SK-N-SH treated with all-trans-retinoic acid at 6 μM for 48 hours (cell line): ENCODE measurements at regions not wholly inside any gene's neighbourhood (a gene's known extent, or its start where the extent isn't known, plus 50 kb on each side); places are given as distances from the start of the nearest gene placed in this dataset.

Source experiments
- ATAC-seq: fragments of 200-7000 bp; cut with Tn5 transposase; 3 replicates; pipeline ENCODE4 v1.9.1; 2020; ENCODE audit warnings: mild to moderate bottlenecking, moderate library complexity
- ARNTL ChIP-seq: fragments of 450-650 bp; formaldehyde crosslinking; IDR thresholded peaks from 2 replicates; pipeline ENCODE4 v1.5.0; 2020; ENCODE audit warnings: low read depth, mild to moderate bottlenecking, moderate library complexity, borderline replicate concordance
- BACH2 ChIP-seq: fragments of 250-450 bp; sonication (Bioruptor Pico); IDR thresholded peaks from 2 replicates; pipeline ENCODE4 v1.9.0; 2021; ENCODE audit warnings: mild to moderate bottlenecking, borderline replicate concordance
- CSDC2 ChIP-seq: fragments of 250-450 bp; sonication (Bioruptor Pico); IDR thresholded peaks from 2 replicates; pipeline ENCODE4 v1.5.0; 2020; ENCODE audit warnings: mild to moderate bottlenecking, moderate library complexity
- GLIS3 ChIP-seq: fragments of 250-450 bp; sonication (Bioruptor Pico); IDR thresholded peaks from 2 replicates; pipeline ENCODE4 v1.5.0; 2020; ENCODE audit warnings: mild to moderate bottlenecking, moderate library complexity
- ISL1 ChIP-seq: fragments of 250-450 bp; sonication (Bioruptor Pico); IDR thresholded peaks from 2 replicates; pipeline ENCODE4 v2.1.2; 2022; ENCODE audit warnings: mild to moderate bottlenecking, moderate library complexity
- OSR1 ChIP-seq: fragments of 250-450 bp; sonication (Bioruptor Pico); IDR thresholded peaks from 2 replicates; pipeline ENCODE4 v1.8.0; 2022; ENCODE audit warnings: moderate library complexity, mild to moderate bottlenecking, inconsistent platforms
- PPARA ChIP-seq: fragments of 250-450 bp; sonication (Bioruptor Pico); IDR thresholded peaks from 2 replicates; pipeline ENCODE4 v1.5.0; 2020; ENCODE audit warnings: mild to moderate bottlenecking, borderline replicate concordance
- SNAI2 ChIP-seq: fragments of 250-450 bp; sonication (Bioruptor Pico); IDR thresholded peaks from 2 replicates; pipeline ENCODE4 v1.5.0; 2020; ENCODE audit warnings: mild to moderate bottlenecking, moderate library complexity
- TCF4 ChIP-seq: fragments of 250-450 bp; sonication (Bioruptor Pico); IDR thresholded peaks from 2 replicates; pipeline ENCODE4 v1.8.0; 2021; ENCODE audit warnings: mild to moderate bottlenecking, moderate library complexity, borderline replicate concordance
- TOX ChIP-seq: fragments of 250-450 bp; sonication (Bioruptor Pico); IDR thresholded peaks from 2 replicates; pipeline ENCODE4 v1.8.0; 2021; ENCODE audit warnings: mild to moderate bottlenecking, moderate library complexity, borderline replicate concordance
- ZC3H10 ChIP-seq: fragments of 250-450 bp; sonication (Bioruptor Pico); IDR thresholded peaks from 2 replicates; pipeline ENCODE4 v1.5.1; 2021; ENCODE audit warnings: mild to moderate bottlenecking, moderate library complexity
- ZFP30 ChIP-seq: fragments of 450-650 bp; formaldehyde crosslinking; IDR thresholded peaks from 2 replicates; pipeline ENCODE4 v1.5.0; 2022; ENCODE audit warnings: mild to moderate bottlenecking, moderate library complexity
- ZNF565 ChIP-seq: fragments of 450-650 bp; formaldehyde crosslinking; conservative IDR thresholded peaks from 2 replicates; pipeline ENCODE4 v1.5.0; 2020; ENCODE audit warnings: low read depth, mild to moderate bottlenecking, moderate library complexity
- ZNF70 ChIP-seq: fragments of 450-650 bp; formaldehyde crosslinking; IDR thresholded peaks from 2 replicates; pipeline ENCODE4 v1.5.0; 2020; ENCODE audit warnings: mild to moderate bottlenecking, moderate library complexity
- ZNF8 ChIP-seq: fragments of 450-650 bp; formaldehyde crosslinking; IDR thresholded peaks from 2 replicates; pipeline ENCODE4 v1.5.0; 2020; ENCODE audit warnings: mild to moderate bottlenecking, moderate library complexity
- TF ChIP-seq, protein P1 (sequence below): fragments of 250-450 bp; sonication (Bioruptor Pico); IDR thresholded peaks from 2 replicates; pipeline ENCODE4 v1.8.0; 2021; ENCODE audit warnings: low read depth, mild to moderate bottlenecking, moderate library complexity, borderline replicate concordance
- TF ChIP-seq, protein P2 (sequence below): fragments of 250-450 bp; sonication (Bioruptor Pico); IDR thresholded peaks from 2 replicates; pipeline ENCODE4 v1.8.0; 2020; ENCODE audit warnings: mild to moderate bottlenecking, moderate library complexity, borderline replicate concordance
- TF ChIP-seq, protein P3 (sequence below): fragments of 250-450 bp; sonication (Bioruptor Pico); IDR thresholded peaks from 2 replicates; pipeline ENCODE4 v1.5.0; 2020; ENCODE audit warnings: mild to moderate bottlenecking, moderate library complexity
- TF ChIP-seq, protein P4 (sequence below): fragments of 250-450 bp; sonication (Bioruptor Pico); IDR thresholded peaks from 2 replicates; pipeline ENCODE4 v1.5.1; 2020; ENCODE audit warnings: low read depth, mild to moderate bottlenecking, moderate library complexity

DNA sequence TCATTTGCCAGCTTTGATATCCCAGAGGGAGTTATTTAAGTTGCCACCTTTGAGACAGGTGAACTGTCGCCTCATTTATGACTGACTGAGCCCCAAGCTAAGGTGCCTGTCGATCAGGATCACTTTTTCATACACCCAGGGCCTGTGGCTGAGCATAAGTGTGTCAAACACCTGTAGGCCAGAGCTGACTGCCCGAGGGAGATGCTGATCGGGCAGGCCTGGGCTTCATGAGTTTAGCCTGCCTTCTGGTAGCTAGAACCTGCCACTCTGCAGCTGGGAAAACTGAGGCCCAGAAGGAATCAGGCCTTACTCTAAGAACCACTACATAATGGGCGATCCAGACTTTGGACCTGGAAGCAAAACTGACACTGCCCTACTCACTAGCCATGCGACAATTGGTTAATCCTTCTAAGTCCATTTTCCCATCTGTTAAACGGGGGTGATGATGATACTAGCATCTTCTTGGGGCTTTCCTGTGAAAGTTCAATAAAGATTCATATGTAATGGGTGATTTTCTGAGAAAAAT, 188.7 kb upstream of the GLI2 start:
- no peak for ATAC-seq
- TF ChIP-seq, protein P1, sequence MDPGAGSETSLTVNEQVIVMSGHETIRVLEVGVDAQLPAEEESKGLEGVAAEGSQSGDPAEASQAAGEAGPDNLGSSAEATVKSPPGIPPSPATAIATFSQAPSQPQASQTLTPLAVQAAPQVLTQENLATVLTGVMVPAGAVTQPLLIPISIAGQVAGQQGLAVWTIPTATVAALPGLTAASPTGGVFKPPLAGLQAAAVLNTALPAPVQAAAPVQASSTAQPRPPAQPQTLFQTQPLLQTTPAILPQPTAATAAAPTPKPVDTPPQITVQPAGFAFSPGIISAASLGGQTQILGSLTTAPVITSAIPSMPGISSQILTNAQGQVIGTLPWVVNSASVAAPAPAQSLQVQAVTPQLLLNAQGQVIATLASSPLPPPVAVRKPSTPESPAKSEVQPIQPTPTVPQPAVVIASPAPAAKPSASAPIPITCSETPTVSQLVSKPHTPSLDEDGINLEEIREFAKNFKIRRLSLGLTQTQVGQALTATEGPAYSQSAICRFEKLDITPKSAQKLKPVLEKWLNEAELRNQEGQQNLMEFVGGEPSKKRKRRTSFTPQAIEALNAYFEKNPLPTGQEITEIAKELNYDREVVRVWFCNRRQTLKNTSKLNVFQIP: no peak
- TF ChIP-seq TCF4 (CRISPR knock-in tag) (no peak), ZNF565 (CRISPR knock-in tag) (no peak), SNAI2 (CRISPR knock-in tag) (no peak), PPARA (CRISPR knock-in tag) (no peak)
- TF ChIP-seq, protein P2, sequence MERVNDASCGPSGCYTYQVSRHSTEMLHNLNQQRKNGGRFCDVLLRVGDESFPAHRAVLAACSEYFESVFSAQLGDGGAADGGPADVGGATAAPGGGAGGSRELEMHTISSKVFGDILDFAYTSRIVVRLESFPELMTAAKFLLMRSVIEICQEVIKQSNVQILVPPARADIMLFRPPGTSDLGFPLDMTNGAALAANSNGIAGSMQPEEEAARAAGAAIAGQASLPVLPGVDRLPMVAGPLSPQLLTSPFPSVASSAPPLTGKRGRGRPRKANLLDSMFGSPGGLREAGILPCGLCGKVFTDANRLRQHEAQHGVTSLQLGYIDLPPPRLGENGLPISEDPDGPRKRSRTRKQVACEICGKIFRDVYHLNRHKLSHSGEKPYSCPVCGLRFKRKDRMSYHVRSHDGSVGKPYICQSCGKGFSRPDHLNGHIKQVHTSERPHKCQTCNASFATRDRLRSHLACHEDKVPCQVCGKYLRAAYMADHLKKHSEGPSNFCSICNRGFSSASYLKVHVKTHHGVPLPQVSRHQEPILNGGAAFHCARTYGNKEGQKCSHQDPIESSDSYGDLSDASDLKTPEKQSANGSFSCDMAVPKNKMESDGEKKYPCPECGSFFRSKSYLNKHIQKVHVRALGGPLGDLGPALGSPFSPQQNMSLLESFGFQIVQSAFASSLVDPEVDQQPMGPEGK (CRISPR knock-in tag): no peak
- TF ChIP-seq, protein P3, sequence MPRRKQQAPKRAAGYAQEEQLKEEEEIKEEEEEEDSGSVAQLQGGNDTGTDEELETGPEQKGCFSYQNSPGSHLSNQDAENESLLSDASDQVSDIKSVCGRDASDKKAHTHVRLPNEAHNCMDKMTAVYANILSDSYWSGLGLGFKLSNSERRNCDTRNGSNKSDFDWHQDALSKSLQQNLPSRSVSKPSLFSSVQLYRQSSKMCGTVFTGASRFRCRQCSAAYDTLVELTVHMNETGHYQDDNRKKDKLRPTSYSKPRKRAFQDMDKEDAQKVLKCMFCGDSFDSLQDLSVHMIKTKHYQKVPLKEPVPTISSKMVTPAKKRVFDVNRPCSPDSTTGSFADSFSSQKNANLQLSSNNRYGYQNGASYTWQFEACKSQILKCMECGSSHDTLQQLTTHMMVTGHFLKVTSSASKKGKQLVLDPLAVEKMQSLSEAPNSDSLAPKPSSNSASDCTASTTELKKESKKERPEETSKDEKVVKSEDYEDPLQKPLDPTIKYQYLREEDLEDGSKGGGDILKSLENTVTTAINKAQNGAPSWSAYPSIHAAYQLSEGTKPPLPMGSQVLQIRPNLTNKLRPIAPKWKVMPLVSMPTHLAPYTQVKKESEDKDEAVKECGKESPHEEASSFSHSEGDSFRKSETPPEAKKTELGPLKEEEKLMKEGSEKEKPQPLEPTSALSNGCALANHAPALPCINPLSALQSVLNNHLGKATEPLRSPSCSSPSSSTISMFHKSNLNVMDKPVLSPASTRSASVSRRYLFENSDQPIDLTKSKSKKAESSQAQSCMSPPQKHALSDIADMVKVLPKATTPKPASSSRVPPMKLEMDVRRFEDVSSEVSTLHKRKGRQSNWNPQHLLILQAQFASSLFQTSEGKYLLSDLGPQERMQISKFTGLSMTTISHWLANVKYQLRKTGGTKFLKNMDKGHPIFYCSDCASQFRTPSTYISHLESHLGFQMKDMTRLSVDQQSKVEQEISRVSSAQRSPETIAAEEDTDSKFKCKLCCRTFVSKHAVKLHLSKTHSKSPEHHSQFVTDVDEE: no peak
- TF ChIP-seq, all 23 proteins: peak for 0

DNA sequence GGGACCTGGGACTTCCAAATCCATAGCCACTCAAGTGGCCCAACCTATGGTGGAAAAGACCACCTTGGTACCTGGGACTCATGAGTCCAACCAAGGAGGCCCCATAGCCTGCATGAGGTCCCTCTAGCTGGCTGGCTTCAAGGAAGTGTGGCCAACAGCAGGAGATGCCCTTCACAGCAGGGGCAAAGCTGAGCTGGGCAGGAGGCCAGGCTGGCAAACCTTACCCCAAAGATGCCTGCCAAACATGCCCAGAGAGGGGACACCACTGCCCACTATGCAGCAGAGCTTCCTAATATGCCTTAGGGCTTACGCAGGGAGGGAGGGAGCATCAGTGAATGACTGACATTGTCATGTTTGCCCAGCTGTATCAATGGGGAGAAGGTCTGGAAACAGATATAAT, 188.0 kb upstream of the GLI2 start:
- no peak for ATAC-seq
- TF ChIP-seq ARNTL (CRISPR knock-in tag) (no peak), ZFP30 (no peak), TOX (CRISPR knock-in tag) (no peak), CSDC2 (CRISPR knock-in tag) (no peak)

DNA sequence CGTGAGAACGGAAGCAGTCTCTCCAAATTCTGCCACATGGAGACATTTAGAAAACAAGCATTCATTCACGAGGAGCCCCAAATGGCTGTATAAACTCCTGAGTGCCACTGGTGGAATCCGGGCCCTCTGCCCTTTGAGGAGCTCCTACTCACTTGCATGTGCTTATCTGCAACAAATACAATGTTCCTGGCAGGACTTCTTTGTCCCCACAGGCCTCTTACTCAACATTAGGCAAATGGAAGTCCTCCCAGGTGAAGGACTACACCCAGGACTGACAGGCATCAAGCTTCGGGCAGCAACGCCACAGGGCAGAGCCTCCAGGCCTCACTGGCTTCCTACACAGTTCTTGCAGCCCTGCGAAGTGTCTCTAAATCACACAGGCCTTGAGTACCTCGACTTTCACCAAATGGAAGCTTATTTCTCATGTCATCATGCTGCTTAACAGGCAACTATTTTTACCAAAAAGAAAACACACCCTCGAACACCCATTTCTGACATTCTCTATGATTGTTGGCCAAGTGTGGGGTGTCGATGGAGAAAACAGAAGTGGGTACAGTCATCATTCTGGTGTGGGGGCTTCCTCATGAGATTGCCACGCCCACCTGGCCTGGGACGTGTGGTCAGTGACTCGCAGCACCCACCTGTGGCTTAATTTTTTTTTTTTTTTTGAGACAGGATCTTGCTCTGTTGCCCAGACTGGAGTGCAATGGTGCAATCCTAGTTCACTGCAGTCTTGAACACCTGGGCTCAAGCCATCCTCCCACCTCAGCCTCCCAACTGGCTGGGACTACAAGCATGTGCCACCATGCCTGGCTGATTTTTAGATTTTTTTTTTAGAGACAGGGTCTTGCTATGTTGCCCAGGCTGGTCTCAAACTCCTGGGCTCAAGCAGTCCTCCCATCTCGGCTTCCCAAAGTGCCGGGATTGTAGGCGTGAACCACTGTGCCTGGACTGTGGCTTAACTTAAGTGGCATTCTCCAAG, 186.8 kb upstream of the GLI2 start:
- no peak for ATAC-seq
- TF ChIP-seq TOX (CRISPR knock-in tag) (no peak), ISL1 (CRISPR knock-in tag) (no peak)

DNA sequence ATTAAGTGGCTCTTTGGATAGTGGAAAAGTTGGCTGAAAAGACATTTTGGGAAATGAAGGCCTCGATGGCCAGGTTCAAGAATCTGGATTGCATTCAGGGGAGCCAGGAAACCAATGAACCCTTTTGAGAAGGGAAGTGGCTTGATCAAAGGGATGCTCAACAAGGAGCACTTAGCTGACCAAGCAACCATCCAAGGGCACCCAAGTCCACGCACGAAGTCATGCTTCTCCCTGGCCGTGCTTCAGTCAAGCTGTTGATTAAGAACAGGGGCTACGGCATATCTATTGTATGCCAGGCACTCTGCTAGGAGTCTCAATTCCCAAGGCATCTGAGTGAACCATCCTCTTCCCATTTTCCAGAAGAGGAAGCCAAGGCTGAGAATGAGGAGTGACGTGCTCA, 185.8 kb upstream of the GLI2 start:
- TF ChIP-seq BACH2 (CRISPR knock-in tag) (no peak), ARNTL (CRISPR knock-in tag) (no peak), ZNF8 (no peak), OSR1 (no peak), TCF4 (CRISPR knock-in tag) (no peak), ISL1 (CRISPR knock-in tag) (no peak), ZNF70 (CRISPR knock-in tag) (no peak), TOX (CRISPR knock-in tag) (no peak), ZFP30 (no peak), GLIS3 (no peak)
- ATAC-seq: no peak

DNA sequence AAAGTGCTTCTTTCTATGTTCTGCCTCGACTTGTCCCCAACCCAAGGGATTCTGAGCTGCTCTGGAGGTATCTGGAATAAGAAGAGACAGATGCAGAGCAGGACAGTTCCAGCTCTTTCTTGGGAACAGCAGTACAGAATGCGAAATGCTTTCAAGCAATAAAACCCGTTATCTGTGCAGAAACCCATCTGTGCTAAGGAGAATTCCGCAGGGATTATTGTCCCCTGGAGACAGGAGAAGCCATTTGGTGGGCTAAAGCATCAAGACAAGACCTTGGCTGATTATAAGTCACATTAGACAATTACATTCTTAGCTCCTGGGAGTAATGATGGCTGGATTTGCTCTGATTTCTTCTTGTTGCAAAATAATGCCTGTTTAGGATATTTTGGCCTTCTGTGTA, 185.4 kb upstream of the GLI2 start:
- no peak for ATAC-seq
- TF ChIP-seq TOX (CRISPR knock-in tag) (no peak), CSDC2 (CRISPR knock-in tag) (no peak), ZC3H10 (CRISPR knock-in tag) (no peak), ZNF8 (no peak)
- TF ChIP-seq, protein P4, sequence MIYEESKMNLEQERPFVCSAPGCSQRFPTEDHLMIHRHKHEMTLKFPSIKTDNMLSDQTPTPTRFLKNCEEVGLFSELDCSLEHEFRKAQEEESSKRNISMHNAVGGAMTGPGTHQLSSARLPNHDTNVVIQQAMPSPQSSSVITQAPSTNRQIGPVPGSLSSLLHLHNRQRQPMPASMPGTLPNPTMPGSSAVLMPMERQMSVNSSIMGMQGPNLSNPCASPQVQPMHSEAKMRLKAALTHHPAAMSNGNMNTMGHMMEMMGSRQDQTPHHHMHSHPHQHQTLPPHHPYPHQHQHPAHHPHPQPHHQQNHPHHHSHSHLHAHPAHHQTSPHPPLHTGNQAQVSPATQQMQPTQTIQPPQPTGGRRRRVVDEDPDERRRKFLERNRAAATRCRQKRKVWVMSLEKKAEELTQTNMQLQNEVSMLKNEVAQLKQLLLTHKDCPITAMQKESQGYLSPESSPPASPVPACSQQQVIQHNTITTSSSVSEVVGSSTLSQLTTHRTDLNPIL: no peak
- TF ChIP-seq, protein P3: no peak
